ENCODE measurements at regions not wholly inside any gene's neighbourhood (a gene's known extent, or its start where the extent isn't known, plus 50 kb on each side); places are given as distances from the start of the nearest gene placed in this dataset.

DNA sequence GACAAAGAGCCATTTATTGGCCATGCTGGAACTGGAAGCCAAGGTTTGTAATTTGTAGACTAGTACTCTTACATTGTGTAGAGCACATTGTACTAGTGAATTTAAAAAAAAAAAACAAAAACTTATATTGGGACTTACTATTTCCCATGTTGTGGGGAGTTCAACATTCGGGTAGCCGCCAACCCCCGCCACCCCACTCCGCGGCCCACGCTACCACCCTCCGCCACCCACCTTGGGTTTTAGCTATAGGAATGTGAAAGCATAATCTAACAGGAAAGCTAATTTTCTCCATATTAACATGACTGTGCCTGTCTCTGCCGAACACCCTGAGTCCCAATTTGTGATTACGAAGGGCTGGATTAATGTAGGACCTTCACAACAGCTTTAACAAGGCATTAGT, 275.8 kb downstream of the FIGN start:
- DNase-seq (ENCODE audit: low read depth, low spot score): no peak

DNA sequence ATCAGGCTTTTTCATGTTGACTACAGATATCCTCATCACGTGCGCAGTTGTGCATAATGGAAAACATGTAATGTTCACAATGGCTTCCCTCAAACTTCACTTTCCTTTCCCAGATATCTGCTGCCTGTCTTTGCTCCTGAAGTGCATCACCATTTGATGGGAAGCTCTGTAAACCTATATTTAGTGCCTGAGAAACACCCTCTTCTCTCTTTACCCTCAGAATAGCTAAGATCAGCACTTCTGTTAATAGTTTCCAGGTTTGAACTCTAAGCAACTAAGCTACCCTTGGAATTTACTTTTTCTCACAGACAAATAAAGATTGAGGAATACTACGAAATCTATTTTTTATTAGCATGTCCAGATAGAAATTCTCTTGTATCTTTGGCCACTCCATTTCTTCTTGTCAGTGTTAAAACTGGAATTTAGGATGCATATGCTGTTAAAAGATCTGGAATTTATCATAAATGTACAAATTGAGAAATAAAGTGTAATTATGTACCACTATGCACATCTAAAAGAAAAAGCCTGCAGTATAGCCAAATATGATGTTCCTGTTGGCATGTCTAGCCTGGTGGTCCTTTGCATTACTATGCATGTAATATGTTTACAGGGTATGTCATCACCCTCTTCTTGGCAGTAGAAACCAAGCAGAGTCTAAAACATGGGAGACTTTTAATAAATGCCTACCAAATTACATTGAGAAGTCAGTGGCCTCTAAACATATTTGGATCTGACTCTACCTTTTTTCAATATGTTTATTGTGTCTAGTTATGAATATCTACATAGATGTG, 278.7 kb downstream of the FIGN start:
- DNase-seq (ENCODE audit: low read depth, low spot score): no peak

GRCh38 chr2:163455815-163456214, 280.0 kb downstream of the FIGN start:
- no peak for DNase-seq (ENCODE audit: low read depth, low spot score)

DNA sequence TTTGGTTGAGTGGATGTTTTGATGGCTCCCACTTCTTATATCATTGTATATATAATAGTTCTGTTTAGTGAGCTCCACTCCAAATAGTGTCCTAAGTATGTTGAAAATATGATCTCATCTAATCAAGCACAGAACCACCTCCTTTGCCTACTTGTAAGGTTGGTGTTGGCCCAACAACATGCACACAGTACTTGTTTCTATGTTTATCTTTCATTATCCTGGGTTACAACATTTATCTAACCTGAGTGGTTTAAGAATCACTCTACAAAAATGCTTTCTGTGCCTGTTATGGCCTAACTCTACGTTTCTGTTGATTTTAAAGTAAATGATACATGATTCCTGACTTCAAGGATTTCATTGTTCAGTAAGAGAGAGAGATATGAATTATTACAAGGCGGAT, 281.9 kb downstream of the FIGN start:
- DNase-seq (ENCODE audit: low read depth, low spot score): no peak

DNA sequence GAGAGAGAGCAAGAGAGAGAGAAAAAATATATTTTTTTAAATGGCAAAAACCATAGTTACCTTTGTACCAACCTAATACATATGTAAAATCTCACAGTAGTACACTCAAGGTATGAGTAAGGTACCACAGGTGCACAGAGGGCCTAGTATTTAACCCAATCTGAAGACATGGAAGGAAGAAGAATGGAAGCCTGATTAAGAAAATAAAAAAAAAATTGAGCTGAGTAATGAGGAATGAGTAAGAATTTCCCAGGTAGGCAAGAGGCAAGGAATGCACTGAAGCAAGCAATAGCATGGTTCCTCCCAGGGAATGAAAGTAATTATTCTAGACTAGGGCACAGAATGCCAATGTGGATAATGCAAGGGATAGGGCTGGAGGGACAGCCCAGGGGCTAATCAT, 294.2 kb downstream of the FIGN start:
- no peak for DNase-seq (ENCODE audit: low read depth, low spot score)

GRCh38 chr2:163436963-163437362, 298.8 kb downstream of the FIGN start:
- DNase-seq (ENCODE audit: low read depth, low spot score): no peak

GRCh38 chr2:163428187-163428586, 307.6 kb downstream of the FIGN start:
- DNase-seq (ENCODE audit: low read depth, low spot score): no peak

DNA sequence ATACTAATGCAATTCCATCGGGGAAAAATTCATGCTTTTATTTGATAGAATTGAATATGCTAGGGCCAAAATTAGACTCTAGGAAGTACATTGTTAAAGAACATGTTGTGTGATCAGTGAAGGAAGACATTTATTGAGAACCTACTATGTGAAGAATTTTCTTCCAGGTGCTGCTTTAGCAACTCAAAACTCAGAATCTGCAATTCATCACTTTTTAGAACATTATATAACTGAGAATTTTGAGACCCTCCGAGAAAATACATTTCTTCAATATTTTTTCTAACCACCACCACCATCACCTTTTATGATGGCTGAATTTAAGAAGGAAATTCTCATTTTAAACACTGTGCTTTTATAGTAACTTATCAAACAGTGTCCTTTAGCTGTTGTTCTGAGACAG, 315.2 kb downstream of the FIGN start:
- no peak for DNase-seq (ENCODE audit: low read depth, low spot score)

DNA sequence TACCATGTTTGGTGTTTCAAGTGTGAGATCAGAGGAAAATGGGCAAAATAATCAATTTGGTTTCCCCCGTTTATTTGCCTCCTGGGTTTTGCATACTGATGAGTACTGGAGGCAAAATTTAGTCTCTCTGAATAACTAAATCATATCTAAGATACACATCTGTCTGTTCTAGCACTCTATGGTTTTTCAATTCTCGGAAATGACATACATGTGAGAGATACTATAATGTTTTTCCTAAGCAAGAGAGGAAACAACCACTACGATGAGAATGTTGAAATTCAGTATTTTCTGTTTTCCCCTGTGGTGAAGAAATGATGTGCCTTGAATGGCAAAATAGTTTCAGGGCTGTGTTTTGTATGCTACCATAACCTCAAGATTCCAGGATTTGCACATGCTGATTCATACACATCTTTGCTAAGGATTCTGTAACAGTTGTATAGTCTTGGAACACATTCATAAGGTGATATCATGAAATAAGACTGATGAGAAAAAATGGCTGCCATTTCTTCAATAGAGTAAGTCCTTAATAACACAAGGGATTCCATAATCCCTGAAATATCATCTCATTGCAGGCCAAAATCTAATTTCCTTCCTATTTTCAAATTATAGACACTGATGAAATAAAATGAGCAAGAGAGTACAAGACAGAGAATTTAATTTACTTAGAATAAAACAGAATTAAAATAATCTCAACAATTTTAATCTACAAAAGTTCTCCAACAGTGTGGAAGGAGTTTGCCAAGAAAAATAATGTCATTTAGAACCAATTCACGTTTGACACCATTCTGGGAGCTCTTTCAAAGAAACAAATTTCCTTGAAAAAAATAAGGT, 316.6 kb downstream of the FIGN start:
- no peak for DNase-seq (ENCODE audit: low read depth, low spot score)

- no peak for DNase-seq (ENCODE audit: low read depth, low spot score)
These were observed 318.0 kb downstream of the FIGN start for GRCh38 chr2:163417596-163418337.

DNA sequence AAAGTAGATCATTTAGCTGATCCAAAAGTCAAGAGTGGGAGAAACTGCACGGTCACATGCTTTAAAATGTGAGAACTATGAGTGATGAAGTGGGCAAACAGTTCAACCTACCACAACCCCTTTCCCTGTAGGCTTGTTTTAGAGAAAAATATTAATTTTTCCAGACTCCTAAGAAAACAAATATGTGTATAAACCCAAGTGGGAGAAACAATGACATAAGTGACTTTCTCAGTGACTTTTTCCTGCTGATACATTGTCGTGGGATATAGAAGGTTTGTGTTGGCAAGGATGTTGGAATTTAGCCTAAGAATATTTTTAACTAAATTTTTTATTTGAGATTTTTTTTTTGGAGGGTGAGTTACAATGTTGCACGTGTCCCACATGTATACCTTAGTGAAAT, 321.7 kb downstream of the FIGN start:
- no peak for DNase-seq (ENCODE audit: low read depth, low spot score)

- no peak for DNase-seq (ENCODE audit: low read depth, low spot score)
These were observed 328.5 kb downstream of the FIGN start for GRCh38 chr2:163407296-163407695.

DNA sequence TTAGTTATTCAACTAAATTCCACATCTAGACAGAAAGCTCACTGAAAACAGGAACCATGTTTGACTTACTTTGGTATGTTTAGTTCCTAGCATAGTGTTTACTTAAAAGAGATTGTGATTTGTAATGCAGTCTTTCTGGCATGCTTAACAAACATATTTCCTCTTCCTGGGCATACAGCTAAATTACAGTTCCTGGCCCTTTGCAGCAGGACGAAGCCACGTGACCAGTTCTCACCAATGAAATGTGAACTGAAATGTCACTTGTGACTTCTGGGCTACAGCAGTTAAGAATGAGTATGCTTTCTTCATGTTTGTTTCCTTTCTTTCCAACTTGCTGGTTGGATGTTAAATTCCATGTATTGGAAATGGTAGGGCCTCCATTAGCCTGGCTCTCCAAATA, 330.5 kb downstream of the FIGN start:
- DNase-seq (ENCODE audit: low read depth, low spot score): no peak

- DNase-seq (ENCODE audit: low read depth, low spot score): no peak
These were observed 334.3 kb downstream of the FIGN start for GRCh38 chr2:163401481-163401880.

GRCh38 chr2:163397451-163397850, 338.4 kb downstream of the FIGN start:
- DNase-seq (ENCODE audit: low read depth, low spot score): no peak

DNA sequence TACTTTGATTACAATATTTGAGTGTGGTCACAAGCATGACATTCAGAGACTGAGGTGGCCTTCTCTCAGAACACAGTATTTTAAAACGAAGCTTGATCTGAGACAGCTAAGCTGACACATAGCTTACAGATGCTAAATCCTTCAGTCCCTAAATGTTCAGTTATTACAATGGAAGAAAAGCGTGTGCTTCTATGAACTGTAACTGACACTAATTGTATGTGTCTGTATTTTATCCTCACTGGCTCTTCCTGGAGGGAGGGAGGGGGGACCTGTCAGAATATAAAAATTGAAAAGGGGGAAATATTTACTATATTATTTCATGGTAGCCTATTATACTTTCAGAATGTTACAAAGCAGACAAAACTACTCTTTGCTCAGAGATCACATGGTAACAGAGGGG, 340.2 kb downstream of the FIGN start:
- DNase-seq (ENCODE audit: low read depth, low spot score): no peak

GRCh38 chr2:163389838-163390237, 346.0 kb downstream of the FIGN start:
- DNase-seq (ENCODE audit: low read depth, low spot score): no peak

DNA sequence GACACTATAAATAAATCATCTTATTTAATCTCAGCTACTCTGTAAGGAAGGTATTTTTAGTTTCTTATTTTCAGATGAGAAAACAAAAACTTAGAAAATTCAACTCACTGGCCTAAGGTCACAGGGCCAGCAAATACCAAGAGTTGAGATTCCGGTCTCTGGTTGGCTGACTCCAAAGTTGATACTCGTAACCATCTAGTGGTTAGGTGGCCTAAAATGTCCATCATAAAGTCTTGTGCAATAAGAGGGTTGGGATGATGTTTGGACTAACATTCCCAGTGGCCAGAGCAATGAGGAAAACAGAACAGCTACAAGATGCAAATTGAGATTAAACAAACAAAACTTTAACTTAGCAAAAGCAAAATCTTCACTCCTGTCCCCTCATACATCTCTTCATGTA, 360.3 kb downstream of the FIGN start:
- no peak for DNase-seq (ENCODE audit: low read depth, low spot score)

DNA sequence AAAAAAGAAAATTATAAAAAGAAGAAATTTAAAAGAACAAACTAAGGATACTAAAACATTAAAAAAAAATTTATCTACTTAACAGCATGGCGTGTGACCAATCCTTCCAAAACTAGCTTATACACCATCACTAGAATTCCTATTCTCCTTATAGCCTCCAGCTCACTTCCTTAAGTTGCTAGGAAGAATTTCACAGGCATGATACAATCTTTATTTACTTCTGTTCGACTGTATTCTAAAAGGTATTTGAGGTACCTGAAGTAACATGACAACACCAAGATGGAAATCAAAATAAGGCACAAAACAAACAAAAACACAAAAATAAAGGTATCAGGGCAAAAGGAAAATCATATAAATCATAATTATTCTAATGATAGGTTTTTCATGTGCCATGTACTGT, 360.7 kb downstream of the FIGN start:
- no peak for DNase-seq (ENCODE audit: low read depth, low spot score)

GRCh38 chr2:163374282-163374681, 361.5 kb downstream of the FIGN start:
- no peak for DNase-seq (ENCODE audit: low read depth, low spot score)

- no peak for DNase-seq (ENCODE audit: low read depth, low spot score)
These were observed 362.3 kb downstream of the FIGN start for GRCh38 chr2:163373496-163373895.

DNA sequence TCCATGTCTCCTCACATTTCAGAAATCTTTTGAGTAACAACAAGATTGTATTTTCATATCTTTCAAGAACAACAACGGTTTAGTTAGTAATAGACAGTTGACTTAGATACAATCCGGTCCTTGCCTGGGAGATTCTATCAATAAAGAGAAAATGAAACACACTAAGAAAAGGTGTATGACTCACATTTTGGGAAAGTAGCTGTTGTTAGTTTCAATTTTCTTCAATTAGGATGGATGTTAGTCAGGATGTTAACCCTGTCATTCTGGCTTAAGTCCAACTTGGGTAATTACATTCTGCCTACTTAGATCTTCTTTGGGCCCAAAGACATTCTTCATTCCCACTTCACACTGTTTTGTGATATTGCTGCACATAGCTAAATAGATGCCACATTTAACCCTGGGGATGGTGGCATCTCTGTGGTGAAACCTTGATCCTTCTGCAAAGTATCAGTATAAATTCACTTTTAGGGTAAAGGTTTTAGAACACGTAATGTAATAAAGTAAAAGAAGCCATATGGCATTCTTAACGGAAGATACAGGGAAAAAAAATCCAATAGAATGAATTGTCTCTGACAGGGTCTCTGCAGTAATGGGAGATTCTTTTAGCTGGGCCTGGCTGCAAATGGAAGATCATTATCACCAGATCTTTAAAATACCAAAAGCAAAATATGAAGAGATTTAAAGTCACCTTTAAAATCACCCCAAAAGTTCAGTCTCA, 365.5 kb downstream of the FIGN start:
- DNase-seq (ENCODE audit: low read depth, low spot score): no peak
